GM20000 (cell line): ENCODE measurements at regions not wholly inside any gene's neighbourhood (a gene's known extent, or its start where the extent isn't known, plus 50 kb on each side); places are given as distances from the start of the nearest gene placed in this dataset.

Source experiments
- DNase-seq: peaks from one replicate; pipeline ENCODE4 v3.0.0; 2012; ENCODE audit warnings: low spot score
- TF ChIP-seq, protein P1 (sequence below): IDR thresholded peaks from 2 replicates; pipeline ENCODE4 v1.5.1; 2012; ENCODE audit warnings: mild to moderate bottlenecking, control low read depth; ENCODE audit errors: extremely low read depth, missing control alignments

GRCh38 chr4:96626023-96626422 lies 786.1 kb downstream of the PDHA2 start:
- no peak for DNase-seq
- TF ChIP-seq, protein P1, sequence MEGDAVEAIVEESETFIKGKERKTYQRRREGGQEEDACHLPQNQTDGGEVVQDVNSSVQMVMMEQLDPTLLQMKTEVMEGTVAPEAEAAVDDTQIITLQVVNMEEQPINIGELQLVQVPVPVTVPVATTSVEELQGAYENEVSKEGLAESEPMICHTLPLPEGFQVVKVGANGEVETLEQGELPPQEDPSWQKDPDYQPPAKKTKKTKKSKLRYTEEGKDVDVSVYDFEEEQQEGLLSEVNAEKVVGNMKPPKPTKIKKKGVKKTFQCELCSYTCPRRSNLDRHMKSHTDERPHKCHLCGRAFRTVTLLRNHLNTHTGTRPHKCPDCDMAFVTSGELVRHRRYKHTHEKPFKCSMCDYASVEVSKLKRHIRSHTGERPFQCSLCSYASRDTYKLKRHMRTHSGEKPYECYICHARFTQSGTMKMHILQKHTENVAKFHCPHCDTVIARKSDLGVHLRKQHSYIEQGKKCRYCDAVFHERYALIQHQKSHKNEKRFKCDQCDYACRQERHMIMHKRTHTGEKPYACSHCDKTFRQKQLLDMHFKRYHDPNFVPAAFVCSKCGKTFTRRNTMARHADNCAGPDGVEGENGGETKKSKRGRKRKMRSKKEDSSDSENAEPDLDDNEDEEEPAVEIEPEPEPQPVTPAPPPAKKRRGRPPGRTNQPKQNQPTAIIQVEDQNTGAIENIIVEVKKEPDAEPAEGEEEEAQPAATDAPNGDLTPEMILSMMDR = no peak

DNA sequence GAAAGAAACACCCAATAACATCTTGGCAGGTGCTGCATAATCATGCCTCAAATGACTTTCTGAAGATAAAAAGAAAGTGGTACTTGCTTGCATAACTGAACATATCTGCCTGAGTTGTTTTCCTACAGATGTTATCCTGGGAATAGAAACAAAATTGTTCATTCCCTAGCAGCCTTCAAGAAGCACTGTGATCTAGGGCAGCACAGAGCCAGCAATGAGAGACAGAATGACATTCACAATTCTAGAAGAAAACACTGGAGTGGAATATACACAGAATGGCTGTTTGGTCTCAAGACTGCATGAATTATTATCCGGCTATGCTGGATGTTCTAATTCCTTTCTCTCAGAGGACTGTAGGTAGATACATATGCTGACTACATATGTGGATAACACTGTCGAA lies 790.9 kb downstream of the PDHA2 start:
- no peak for DNase-seq
- TF ChIP-seq, protein P1 = no peak

GRCh38 chr4:96637971-96638412 lies 798.1 kb downstream of the PDHA2 start:
- DNase-seq = no peak
- TF ChIP-seq, protein P1 = no peak

GRCh38 chr4:96639932-96640331 lies 800.0 kb downstream of the PDHA2 start:
- TF ChIP-seq, protein P1 = no peak
- DNase-seq = no peak

DNA sequence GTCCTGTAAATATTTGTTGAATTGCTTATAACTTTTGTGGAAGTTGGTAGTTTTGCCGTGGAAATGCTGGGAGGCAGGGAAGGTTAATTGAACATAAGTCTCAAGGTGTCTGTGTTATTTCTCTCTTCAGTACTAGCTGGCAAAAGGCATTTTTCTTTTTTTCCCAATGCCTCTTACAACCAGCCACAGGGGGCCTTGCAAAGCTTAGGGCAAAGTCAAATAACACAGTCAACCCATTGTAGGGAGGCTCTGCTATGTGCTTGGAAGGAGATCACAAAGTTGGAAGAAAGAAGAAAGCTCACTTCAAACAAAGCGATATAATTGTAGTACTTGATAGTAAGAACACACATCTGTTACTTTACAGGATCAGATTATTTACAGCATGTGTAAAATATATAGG lies 802.6 kb downstream of the PDHA2 start:
- TF ChIP-seq, protein P1 = no peak
- DNase-seq = no peak

DNA sequence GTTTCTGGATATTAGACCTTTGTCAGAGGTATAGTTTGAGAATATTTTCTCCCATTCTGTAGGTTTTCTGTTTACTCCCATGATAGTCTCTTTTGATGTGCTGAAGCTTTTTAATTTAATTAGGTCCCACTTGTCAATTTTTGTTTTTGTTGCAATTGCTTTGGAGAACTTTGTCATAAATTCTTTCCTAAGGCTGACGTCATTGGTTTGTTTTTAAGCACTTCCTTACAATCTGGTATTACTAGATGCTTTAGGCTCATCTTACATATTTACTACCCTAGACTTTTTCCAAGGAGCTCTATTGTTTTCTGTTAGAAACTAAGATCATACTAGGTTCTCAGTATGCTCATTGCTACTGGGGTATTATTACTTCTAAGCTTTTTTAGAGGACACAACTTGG lies 806.3 kb downstream of the PDHA2 start:
- TF ChIP-seq, protein P1 = no peak

DNA sequence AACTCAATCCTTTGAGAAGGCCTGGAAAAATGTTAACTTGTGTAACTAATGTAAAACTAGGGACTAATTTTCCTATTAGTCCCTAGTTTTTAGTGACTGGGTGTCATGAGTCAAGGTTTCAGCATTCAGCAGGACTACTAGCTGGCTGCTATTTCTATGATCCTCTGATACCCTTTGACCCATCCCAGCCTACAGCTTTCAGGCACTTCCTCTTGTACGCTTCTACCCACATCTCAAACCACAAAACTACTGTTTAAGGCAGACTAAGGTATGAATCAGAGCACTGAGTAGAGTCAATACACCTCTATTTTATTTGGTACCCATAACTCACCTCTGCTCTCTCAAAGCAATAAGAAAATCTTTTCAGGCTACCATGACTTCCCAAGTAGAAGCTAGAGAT lies 809.6 kb downstream of the PDHA2 start:
- TF ChIP-seq, protein P1 = no peak
- DNase-seq = no peak

More for the DNA sequence above, 806.3 kb downstream of the PDHA2 start:
- DNase-seq = no peak
